Neural progenitor cell (in vitro differentiated cells): ENCODE measurements at regions not wholly inside any gene's neighbourhood (a gene's known extent, or its start where the extent isn't known, plus 50 kb on each side); places are given as distances from the start of the nearest gene placed in this dataset.

Experiments
- EZH2 ChIP-seq: fragments of 200-600 bp; sonication (generic); IDR thresholded peaks from 2 replicates; pipeline ENCODE4 v1.6.1; 2017; ENCODE audit warnings: antibody characterized with exemption, mild to moderate bottlenecking, moderate library complexity
- EZH2phosphoT487 ChIP-seq: fragments of 200-600 bp; sonication (generic); IDR thresholded peaks from 2 replicates; pipeline ENCODE4 v1.6.1; 2017; ENCODE audit warnings: antibody characterized with exemption
- TF ChIP-seq, protein P1 (sequence below): fragments of 200-600 bp; sonication (generic); IDR thresholded peaks from 2 replicates; pipeline ENCODE4 v1.5.1; 2017; ENCODE audit warnings: antibody characterized with exemption, mild to moderate bottlenecking

DNA sequence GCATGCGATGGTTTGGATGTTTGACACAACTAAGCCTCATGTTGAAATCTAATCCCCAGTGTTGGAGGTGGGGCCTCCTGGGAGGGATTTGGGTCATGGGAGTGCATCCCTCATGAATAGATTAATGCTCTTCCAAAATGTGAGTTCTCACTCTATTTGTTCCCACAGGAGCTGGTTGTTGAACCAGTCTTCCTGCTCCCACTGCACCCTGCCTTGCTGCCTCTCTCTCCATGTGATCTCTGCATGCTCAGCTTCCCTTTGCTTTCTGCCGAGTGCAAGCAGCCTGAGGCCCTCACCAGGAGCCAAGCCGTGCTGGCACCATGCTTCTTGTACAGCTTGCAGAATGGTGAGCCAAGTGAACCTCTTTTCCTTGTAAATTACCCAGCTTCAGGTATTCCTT, 206.8 kb downstream of the VAPA start:
- TF ChIP-seq, protein P1, sequence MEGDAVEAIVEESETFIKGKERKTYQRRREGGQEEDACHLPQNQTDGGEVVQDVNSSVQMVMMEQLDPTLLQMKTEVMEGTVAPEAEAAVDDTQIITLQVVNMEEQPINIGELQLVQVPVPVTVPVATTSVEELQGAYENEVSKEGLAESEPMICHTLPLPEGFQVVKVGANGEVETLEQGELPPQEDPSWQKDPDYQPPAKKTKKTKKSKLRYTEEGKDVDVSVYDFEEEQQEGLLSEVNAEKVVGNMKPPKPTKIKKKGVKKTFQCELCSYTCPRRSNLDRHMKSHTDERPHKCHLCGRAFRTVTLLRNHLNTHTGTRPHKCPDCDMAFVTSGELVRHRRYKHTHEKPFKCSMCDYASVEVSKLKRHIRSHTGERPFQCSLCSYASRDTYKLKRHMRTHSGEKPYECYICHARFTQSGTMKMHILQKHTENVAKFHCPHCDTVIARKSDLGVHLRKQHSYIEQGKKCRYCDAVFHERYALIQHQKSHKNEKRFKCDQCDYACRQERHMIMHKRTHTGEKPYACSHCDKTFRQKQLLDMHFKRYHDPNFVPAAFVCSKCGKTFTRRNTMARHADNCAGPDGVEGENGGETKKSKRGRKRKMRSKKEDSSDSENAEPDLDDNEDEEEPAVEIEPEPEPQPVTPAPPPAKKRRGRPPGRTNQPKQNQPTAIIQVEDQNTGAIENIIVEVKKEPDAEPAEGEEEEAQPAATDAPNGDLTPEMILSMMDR = no peak
- no peak for TF ChIP-seq EZH2
- no peak for TF ChIP-seq EZH2phosphoT487
